ENCODE measurements at regions not wholly inside any gene's neighbourhood (a gene's known extent, or its start where the extent isn't known, plus 50 kb on each side); places are given as distances from the start of the nearest gene placed in this dataset.
"Not testable (repeated sequence)": the region's sequence is repeated elsewhere in the genome, so short reads cannot be mapped to it uniquely, and the experiment has no call there.

DNA sequence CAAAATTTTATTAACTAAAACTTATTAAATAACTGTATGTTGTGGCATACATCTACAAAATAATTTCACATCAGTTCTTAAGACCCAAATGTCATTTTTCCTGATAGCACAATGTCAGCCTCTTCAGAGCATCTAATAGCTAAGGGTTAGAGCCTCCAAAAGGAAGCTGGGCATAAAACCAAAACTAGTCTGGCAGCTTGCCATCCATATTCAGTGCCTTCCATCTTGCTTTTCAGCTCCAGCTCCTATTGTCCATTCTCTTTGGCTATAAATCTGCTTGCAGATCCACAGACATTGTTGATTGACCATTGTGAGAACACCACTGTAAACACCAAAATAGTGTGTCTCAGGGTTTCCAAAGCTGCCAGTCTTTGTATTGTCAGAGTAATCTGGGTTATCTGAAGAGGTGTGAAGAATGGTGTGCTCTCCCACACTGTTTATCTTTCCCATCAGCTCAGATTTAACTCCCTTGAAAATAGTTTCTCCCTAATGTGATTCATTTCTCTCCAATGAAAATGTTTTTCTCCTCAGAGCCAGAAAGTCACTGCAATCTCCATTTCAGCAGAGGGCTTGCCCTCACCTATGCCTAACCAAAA lies 154.8 kb upstream of the KCNQ5 start:
- TF ChIP-seq CTCF (IDR thresholded peaks at IDR 0.05; ENCODE audit: low read depth, low read length, missing control alignments), result no peak

GRCh38 chr6:72469406-72469983 lies 152.4 kb upstream of the KCNQ5 start:
- in situ Hi-C loops (cut with HindIII; ENCODE audit: low sequenced_read_pairs), result loop anchor here (5.0 kb wide), 1 partner anchor 47 kb away; no protein-coding TSS in a partner anchor
- not testable (repeated sequence) for DNase-seq (ENCODE audit: low read depth); H3K4me3 ChIP-seq (ENCODE audit: low read depth, low read length)

More for the DNA sequence above, 154.8 kb upstream of the KCNQ5 start:
- in situ Hi-C loops (cut with HindIII; ENCODE audit: low sequenced_read_pairs), result loop anchor here (5.0 kb wide), 1 partner anchor 45 kb away; no protein-coding TSS in a partner anchor
- H3K4me3 ChIP-seq (ENCODE audit: low read depth, low read length), result no peak overlapping the region
- no peak for DNase-seq (ENCODE audit: low read depth)

DNA sequence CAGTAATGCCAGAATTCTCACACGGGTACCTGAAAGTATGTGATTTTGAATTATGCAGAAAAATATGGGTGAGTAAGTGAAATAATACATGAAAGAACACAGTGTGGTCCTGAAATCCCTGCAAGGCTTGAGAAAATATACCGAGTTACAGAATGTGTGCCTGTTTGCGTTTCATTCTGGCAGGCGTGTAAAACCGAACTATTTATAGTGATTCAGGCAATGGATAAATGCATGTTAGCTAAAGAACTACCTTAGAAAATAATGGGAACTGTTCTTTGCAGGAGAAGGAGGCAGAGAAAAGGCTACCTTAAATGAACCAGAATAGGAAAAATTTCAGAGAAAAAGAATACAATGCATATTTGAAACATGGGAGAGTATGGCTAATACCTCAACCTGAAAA lies 145.8 kb upstream of the KCNQ5 start:
- no peak for TF ChIP-seq CTCF (IDR thresholded peaks at IDR 0.05; ENCODE audit: low read depth, low read length, missing control alignments)
- H3K4me3 ChIP-seq (ENCODE audit: low read depth, low read length), result no peak overlapping the region
- DNase-seq (ENCODE audit: low read depth), result no peak
- in situ Hi-C loops (cut with HindIII; ENCODE audit: low sequenced_read_pairs), result no loop called here

DNA sequence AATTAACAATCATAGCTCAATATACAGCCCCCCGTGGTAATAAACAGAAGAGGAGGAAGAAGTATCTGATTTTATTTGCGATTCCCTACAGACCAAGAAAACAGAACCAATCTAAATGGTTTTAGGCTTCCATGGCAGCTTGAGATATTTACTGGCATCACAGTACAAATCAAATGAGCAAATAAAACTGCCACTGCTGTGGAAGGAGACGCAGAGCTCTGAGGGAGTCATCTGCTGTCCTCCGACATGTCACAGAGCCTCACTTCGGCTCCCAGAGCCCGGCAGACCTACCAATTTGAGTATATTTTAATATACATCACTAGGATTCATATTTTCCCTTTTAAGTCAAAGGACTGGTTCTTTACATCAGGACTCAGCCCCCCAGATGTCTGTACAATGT lies 145.2 kb upstream of the KCNQ5 start:
- in situ Hi-C loops (cut with HindIII; ENCODE audit: low sequenced_read_pairs), result no loop called here
- DNase-seq (ENCODE audit: low read depth), result no peak
- no peak for TF ChIP-seq CTCF (IDR thresholded peaks at IDR 0.05; ENCODE audit: low read depth, low read length, missing control alignments)

DNA sequence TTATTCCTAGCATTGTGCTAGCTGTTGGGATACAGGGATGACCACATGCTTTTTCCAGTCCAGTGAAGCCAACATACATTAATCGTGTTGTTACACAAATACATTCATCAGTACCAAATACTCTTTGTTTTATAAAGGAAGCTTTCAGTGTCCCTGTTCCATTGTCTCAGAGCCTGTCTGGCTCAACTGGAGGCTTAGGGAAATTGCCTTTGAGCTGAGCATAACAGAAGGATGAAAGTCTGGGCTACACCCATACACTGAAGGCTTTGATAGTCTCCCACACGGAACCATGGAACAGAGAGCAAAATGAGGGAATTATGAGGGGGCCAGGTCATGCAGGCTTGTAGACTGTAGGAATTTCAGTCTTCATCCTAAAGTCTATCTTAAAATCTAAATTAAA lies 126.4 kb upstream of the KCNQ5 start:
- in situ Hi-C loops (cut with HindIII; ENCODE audit: low sequenced_read_pairs), result no loop called here
- no peak overlapping the region for H3K4me3 ChIP-seq (ENCODE audit: low read depth, low read length)
- TF ChIP-seq CTCF (IDR thresholded peaks at IDR 0.05; ENCODE audit: low read depth, low read length, missing control alignments), result no peak
- DNase-seq (ENCODE audit: low read depth), result no peak

More for the DNA sequence above, 145.2 kb upstream of the KCNQ5 start:
- no peak overlapping the region for H3K4me3 ChIP-seq (ENCODE audit: low read depth, low read length)

- in situ Hi-C loops (cut with HindIII; ENCODE audit: low sequenced_read_pairs), result no loop called here
- H3K4me3 ChIP-seq (ENCODE audit: low read depth, low read length), result no peak overlapping the region
- DNase-seq (ENCODE audit: low read depth), result no peak
- TF ChIP-seq CTCF (IDR thresholded peaks at IDR 0.05; ENCODE audit: low read depth, low read length, missing control alignments), result no peak
Observed at GRCh38 chr6:72497186-72497585, 124.7 kb upstream of the KCNQ5 start.

- no peak for TF ChIP-seq CTCF (IDR thresholded peaks at IDR 0.05; ENCODE audit: low read depth, low read length, missing control alignments)
- in situ Hi-C loops (cut with HindIII; ENCODE audit: low sequenced_read_pairs), result no loop called here
- no peak for DNase-seq (ENCODE audit: low read depth)
- no peak overlapping the region for H3K4me3 ChIP-seq (ENCODE audit: low read depth, low read length)
Observed at GRCh38 chr6:72500669-72501068, 121.2 kb upstream of the KCNQ5 start.

All from astrocyte of the cerebellum (primary cell).